ENCODE measurements at regions not wholly inside any gene's neighbourhood (a gene's known extent, or its start where the extent isn't known, plus 50 kb on each side); places are given as distances from the start of the nearest gene placed in this dataset.
"Not testable (repeated sequence)": the region's sequence is repeated elsewhere in the genome, so short reads cannot be mapped to it uniquely, and the experiment has no call there.

DNA sequence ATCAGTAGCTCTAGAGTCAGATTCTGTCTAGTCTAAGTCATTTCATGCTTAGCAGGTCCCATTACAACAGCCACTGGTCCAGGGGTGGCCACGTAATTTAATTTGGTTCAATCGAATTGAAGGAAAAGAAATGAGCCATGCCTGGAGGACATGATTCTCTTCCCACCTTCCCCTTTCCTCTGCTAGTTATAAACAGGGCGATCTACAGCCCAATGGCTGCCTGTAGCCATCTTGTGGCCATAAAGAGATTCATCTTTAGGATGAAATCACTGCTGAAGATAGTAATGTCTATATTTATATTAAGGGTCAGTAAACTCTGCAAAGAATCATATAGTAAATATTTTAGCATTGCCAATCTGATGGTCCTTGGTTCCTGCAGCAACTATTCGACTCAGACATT, 107.4 kb downstream of the SPDYE17 start:
- not testable (repeated sequence) for DNase-seq (ENCODE audit: low spot score)

DNA sequence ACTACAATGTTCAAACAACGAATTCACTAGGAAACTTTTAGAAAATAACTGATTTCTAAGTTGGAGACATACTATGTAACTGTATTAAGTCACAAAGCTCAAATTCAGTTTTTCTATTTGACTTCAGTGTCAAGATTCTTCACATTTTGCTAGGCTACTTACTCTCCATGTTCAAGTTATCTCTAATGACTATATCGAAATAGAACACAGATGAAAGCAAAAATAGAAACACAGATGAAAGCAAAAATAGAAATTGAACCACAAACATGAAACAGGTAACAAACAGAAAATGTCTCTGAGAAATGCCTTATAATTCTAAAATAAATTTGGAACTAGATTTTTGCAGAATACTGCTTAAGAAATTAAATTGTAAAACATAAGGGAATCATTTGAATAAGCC, 113.5 kb downstream of the SPDYE17 start:
- not testable (repeated sequence) for DNase-seq (ENCODE audit: low spot score)

DNA sequence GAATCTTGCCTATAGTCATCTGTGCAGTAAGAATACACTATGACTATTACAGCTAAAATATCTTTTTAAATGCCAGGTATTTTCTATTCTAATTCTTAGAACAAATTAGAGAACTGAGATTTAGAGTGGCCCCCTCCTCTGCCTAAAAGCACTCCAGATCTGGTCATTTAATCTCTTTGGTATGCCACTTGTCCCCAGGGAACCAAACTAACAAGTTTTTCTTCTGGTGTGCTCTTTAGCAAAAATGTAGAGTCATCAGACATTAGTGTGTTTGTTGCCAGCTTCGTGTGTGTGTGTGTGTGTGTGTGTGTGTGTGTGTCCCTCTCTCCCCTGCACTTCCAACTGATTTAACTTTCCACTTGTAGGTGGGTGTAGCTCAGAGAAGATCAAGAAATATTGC, 117.8 kb downstream of the SPDYE17 start:
- not testable (repeated sequence) for DNase-seq (ENCODE audit: low spot score)

DNA sequence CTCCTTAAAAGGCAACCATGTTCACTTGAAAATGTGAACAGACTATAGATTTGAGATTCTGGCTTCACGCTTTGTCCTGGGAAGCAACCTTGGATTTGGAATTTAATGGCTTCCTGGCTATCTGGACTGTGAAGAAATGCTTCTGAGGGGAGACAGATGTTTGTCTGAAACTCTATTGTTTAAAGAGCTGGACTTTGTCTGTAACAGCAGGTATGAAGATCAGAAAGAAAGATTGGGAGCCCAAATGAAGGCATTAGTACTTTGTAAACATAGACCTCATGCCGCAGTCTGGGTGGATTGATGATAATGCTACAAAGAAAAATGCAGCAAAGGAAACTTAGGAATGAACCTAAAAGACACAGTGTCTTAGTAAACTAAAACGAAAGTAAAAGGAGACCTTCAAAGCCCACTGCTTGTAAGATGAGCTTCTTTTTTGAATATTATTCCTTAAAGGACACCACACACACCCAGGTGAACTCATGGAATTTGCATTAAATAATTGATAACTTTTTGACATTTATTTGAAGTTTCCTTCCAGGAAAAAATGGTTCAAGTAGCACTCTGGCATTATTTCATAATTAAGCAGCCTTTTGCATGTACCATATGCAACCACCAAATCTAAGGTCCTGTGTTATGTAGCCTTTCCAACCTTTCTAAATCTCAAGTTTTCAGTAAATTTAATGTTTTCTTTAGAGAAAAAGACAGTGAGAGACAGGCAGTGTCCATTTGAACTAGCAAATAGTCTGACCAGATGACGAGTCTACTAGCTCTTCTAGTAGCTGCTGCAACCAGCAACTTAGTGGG, 119.9 kb downstream of the SPDYE17 start:
- not testable (repeated sequence) for DNase-seq (ENCODE audit: low spot score)

DNA sequence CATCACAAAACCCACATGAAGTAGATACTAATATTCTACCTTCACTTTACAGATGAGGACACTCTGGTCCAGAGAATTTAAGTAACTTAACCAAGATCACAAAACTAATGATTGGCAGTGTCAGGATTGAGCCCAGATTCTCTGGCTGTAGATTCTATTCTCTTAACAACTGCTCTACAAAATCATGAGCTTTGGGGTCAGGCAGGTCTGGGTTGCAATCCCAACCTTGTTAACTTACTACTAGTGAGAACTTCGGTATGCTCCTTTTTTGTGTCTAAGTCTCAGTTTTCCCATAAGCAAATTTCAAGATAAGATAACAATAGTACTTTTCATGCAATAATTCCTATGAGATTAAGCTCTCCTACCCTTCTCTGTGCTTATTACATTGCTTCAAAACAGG, 127.5 kb downstream of the SPDYE17 start:
- DNase-seq (ENCODE audit: low spot score) = not testable (repeated sequence)

DNA sequence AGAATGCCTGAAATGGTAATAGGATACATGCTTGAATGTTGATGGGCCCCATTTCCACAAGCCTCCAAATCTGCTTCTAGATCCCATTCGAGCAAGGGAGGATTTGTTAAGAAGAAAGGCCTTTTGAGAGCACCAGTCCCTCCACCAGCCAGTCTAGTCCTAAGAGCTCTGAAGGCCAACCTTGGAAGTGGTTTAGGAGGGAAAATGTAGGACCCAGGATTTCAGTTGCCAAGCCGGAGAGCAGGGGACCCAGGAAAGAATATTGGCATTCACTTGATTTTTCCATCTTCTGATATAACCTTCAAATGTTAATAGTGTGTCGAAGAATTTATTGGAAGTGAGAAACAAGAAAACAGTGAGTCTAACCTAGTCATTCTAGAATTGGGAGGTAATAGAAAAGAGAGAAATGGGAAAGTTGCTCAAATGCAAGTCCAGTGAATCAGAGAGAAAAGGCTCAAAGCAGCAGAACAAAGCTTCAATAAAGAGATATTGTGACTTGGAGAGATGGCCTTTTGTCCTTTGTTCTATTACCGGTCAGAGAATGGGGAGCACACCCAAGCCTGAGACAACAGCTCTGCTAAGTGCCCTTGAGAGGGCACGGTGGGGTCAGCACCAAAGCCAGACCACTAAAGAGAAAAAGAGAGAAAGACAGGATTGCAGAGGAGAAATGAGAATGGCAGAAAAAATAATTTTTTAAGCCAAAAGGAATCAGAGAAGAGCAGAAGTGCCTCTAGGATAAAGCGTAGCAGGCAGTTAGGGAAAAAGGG, 130.0 kb downstream of the SPDYE17 start:
- not testable (repeated sequence) for DNase-seq (ENCODE audit: low spot score)

DNA sequence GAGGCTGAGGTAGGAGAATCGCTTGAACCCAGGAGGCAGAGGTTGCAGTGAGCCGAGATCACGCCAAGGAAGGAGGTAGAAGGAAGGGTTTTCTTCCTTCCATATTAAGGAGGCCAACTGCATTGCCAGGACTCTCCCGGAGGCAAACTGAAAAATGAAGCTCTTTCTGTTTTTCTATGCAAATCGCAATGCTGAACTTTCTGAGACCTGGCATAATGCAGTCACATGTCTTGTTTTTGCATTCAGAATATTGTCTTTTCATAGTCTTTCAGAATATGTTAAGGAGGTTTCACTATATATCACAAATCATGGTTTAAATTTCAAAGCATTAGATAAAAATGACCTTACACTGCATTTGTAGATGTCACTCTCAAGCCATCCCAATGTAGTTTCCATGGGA, 133.4 kb downstream of the SPDYE17 start:
- not testable (repeated sequence) for DNase-seq (ENCODE audit: low spot score)

DNA sequence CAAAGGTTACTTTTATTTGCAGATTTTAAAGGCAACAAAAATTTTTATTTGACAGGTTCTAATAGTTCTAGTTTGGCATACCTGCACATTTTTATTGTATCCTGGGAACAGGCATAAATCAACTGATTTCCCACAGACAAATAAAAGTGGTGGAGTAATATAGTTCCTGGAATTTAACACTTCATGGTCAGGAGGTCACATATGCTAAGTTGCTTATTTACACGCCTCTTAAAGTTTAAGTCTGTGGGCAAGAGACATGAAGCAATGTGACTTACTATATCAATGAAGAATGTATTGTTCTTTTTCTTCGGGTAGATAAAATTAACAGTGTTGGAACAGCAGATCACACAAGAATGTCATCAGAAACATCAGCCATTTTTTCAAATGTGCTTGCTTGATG, 135.2 kb downstream of the SPDYE17 start:
- DNase-seq (ENCODE audit: low spot score) = not testable (repeated sequence)

DNA sequence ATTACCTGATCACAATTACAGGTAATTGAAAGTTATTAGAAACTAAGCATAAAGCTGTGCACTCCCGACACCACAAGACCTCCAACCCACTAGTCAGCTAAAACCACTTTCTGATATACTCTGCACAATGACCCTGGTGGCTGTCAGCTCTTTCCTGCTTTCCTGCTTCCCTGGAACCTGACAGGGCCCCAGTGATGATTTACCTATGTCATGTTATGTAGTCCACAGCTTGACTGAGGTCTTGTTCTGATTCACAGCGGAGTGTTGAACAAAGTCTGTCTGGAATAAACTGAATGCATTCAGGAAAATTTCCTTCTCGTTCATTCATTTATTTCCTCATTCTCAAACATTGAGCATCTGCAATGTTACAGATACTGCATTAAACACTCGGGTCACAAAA, 136.5 kb downstream of the SPDYE17 start:
- not testable (repeated sequence) for DNase-seq (ENCODE audit: low spot score)

DNA sequence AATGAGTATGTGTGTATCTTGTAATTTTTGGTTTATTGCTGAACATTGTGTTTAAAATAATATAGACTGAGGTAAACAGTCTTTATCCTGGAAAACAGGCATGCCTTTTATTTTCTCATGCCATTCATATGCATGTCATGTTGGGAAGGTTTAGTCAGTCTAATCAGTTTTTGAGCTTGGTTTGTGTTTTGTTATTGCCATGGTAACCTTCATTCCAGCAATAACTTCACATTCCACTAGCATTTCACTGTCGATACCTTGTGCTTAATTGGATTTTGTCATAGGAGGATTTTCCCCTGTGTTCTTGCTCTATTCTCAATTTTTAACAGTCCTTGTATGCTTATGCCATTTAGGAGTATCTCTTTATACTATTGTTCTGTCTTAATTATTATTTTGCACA, 140.4 kb downstream of the SPDYE17 start:
- peak; percentile 0 for DNase-seq (ENCODE audit: low spot score)

DNA sequence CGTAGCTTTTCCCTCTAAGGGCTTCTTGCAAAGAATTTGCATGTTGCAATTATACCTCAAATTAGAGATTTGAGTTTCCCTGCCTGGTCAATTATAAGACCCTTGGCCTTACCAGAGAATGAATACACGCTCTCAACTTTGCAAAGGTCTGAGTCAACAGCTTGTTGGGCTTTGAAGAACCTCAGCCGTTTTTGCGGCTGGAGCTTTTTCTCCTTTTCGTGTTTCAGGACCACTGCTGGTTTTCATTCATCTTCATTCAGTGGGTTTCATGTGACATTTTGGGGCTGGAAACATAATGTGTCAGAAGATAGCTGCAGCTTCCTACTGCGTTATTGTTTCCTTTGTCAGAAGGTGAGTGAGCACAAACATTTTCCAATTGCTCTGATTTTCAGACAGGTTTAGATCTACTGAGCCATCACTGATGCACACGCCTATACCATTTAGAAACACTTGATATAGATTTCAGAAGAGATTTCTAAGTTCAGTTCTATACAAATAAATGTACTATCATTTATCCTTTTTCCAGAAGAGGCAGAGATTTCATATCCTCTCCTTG, 152.3 kb downstream of the SPDYE17 start:
- DNase-seq (ENCODE audit: low spot score) = not testable (repeated sequence)

DNA sequence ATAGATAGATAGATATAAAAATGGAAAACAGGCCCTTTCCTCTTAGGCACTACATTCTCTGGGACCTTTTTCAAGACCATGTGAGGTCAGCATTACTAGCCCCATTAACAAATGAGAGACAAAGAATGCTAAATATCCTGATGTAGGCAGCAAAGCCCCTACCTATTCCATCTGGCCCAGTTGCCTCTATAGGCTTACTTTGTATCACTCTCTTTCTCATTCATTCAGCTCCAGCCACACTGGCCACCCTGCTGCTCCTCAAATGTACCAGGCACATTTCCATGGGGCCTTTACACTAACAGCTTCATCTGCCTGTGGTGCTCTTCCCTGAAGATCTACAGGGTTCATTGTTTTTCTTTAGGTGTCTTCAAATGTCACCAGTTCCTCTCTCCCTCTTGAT, 156.4 kb downstream of the SPDYE17 start:
- not testable (repeated sequence) for DNase-seq (ENCODE audit: low spot score)

DNA sequence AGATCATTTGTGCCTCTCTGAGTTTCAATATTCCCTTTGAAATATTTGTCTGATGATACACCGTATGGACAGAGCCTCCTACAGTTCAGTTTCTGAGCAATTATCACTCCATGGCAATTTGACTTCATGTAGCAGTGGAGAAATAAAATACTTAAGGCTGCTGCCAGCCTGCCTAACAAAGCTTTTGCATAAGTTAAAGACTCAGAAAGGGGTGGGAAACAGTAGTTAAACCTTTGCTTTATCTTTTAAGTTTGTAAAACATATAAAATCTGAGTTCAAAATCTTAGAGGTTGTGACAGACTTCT, 161.7 kb downstream of the SPDYE17 start:
- not testable (repeated sequence) for DNase-seq (ENCODE audit: low spot score)

DNA sequence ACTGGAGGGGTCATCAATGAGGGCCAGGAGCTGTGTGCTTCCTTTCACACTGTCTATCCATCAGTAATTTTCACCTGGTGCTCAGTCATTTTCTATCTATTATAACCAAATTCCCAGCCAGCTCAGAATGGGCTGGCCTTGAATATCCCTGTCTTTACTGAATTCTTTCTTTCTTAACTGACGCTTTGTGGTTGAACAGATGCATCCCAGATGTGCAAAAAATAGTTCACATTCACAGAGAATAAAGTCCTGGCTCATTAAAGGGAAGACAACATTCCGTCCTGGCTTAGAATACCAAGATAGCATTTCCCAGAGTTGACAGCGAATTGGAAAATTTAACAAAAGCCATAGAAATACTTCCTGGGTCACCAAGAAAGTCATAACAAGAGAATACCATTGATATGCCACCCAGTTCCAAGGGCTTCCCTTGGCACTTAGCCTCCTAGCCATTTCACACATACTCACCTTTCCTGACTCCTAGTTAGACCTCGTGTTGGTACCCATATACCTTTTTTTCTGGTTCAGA, 164.7 kb downstream of the SPDYE17 start:
- not testable (repeated sequence) for DNase-seq (ENCODE audit: low spot score)

DNA sequence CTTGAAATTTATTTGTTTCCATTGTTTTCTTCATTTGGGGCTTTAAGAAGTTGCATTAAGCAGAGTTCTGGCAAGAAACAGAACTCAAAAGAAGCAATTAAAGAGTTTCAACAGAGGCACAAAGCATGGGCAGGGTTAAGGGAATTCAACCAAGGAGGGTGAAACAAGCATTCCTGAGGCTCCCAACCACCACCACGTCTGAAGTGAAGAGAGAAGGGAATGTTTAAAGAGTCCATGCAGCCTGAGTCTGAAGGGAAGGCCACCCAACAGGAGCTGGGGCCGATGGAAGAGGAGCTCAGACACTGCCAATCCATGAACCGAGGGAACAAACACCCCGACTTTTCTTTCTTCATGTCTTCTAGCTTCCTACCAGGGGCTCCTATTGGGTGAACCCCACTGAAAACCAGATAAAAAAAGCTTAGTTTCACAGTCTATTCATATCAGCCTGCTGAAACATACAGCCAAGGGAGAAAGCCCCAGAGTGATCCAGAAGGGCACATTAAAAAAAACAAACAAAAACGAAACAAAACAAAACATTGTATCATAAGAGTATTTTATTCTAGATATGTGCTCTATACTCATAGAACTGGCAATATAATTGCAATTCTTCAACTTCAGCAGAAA, 168.9 kb downstream of the SPDYE17 start:
- DNase-seq (ENCODE audit: low spot score) = not testable (repeated sequence)

DNA sequence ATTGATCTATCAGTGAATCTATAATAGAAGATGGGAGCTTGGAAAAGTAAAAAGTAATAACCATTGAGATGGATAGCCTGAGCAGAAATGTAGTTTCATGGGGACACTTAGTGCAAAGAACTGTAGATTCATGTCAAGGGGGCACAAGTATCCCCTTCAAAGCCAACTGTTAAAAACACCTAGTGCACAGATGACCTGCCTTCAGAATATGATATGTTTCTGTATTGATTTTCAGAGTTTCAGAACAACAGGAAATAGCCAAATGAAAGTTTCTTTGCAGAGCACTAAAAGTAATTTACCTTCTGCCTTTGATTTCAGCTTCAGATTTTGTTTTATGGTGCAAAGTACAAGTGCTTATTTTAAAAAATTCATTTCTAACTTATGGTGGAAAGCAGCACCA, 169.9 kb downstream of the SPDYE17 start:
- DNase-seq (ENCODE audit: low spot score) = not testable (repeated sequence)

DNA sequence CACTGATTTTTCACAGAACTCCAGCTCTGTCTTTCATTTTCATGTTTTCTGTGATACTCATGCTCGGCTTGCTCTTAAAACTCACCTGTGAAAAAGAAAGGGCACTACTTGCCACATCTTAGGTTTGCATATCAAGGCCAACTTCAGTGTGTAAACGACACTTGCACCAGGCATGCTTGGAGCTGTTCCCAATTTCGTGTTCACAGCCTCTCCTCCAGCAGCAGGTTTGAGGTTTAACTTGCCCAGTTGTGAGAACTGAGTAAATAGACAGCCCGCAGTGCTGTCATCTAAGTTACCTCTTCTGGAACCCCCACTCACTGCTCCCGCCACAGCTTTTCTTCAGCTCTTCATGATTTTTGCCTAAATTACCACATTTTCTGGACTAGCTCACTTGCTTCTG, 172.2 kb downstream of the SPDYE17 start:
- not testable (repeated sequence) for DNase-seq (ENCODE audit: low spot score)

DNA sequence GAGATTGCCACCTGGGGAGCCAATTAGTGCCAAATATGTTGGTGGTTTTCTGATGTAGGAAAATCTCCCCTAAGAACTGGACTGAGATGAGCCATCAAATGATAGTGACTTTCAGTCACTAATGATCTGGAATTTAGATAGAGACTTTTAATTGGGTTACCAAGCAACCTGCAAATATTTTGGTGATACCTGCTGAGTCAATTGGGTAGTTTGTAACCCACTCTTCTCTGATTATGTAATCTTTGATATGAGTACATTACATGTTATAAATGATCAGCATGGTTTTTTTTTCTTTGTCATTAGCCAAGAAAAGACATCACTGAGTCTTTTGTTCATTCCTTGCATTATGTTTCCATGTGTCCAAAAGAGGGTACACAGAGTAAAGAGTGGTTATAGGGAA, 177.5 kb downstream of the SPDYE17 start:
- not testable (repeated sequence) for DNase-seq (ENCODE audit: low spot score)

DNA sequence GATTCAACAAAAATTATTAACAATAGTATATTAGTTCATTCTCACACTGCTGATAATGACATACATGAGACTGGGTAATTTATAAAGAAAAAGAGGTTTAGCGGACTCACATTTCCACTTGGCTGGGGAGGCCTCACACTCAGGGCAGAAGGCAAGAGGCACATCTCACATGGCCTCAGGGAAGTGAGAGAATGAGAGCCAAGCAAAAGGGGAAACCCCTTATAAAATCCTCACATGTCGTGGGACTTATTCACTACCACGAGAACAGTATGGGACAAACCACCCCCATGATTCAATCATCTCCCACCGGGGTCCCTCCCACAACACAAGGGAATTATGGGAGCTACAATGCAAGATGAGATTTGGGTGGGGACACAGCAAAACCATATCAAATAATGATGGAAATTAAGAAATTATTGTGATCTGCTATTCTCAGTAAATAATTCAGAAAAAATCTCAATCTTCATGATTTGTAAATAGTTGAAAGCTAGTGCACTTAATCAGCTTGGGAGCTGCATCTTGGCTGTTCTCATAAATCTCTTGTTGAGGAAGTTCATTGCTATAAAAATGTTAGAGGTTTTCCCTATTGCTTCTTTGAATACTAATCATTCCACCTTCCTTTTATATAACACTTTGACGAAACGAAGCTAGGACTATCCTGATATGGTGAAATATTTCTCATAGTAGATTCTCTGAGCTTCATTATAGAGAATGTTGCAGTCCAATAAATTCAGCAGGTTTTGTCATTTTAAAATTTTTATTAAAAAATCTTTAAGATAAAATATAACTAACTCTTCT, 179.2 kb downstream of the SPDYE17 start:
- not testable (repeated sequence) for DNase-seq (ENCODE audit: low spot score)

DNA sequence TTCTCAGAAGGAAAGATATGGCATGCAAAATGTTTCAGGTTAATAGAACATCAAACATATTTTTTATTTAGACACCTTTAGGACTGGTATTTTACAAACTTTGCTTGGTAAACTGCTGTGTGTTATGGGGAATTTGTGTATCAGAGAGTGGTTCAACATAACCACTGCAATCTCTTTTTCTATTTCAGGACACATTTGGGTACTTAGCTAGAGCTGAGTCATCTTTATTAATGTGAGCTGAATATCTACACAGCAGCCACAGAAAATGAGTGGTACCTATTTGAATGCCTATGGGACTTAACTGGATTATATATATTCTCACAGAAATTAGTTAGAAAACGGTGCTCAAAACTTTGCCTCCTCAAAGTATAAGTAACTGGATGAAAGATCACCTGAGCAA, 179.8 kb downstream of the SPDYE17 start:
- DNase-seq (ENCODE audit: low spot score) = not testable (repeated sequence)

DNA sequence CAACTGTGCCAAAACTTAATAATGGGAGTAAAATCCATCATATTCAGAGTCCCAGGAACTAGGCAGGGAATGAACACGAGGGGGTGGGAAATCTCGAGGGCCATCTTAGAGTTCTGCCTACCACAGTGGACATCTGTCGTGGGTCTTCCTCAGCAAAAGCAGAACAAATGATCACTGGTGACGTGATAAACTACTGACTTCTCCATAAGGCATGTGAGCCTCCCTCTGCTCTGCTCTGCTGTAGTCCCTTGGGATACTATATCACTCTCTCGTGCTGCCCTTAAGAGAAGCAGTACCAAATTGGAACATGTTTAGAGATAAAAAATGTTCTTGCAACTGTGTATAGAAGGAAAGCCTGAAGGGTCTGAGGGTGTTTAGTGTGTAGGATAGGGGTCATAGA, 180.5 kb downstream of the SPDYE17 start:
- not testable (repeated sequence) for DNase-seq (ENCODE audit: low spot score)
